ENCODE measurements at regions not wholly inside any gene's neighbourhood (a gene's known extent, or its start where the extent isn't known, plus 50 kb on each side); places are given as distances from the start of the nearest gene placed in this dataset.

DNA sequence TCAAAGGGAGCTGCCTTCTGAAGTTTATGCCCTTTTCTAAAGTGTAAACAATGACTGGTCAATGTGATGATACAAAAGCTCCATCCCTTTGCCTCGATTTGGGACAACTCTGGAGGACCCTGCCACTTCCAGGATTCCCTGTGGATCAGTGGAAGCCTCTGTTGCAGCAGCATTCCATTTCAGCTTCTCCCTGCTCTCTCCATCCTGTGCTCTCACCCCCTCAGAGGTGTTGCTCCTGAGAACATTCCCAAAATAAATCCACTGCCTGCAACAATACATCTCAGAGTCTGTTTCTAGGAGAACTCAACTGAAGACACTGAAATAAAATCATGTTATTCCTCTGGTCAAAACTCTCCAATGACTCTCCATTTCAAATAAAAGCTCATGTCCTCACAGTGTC, 263.6 kb downstream of the HACE1 start:
- H3K9ac ChIP-seq (ENCODE audit: insufficient read depth in 1 of 2, low read depth in 2 of 2, low read length in 2 of 2) = no peak overlapping the region
- H3K27me3 ChIP-seq (ENCODE audit: control insufficient read depth in 2 of 2, insufficient read depth in 2 of 2, low read length in 2 of 2) = no peaks in the 10 kb centered on the region
- no peak for TF ChIP-seq SMARCE1 (IDR thresholded peaks at IDR 0.05)
- FAIRE-seq (no peak), ATAC-seq (no peak), DNase-seq (ENCODE audit: extremely low read depth in 1 of 4, low spot score in 3 of 4) (no peak)
- no peaks in the 10 kb centered on the region for H3K9me1 ChIP-seq (ENCODE audit: control insufficient read depth, insufficient read depth, low read length)
- H3K27ac ChIP-seq (ENCODE audit: extremely low read depth, low read depth, low read length) = no peak overlapping the region
- POLR2A ChIA-PET = no interaction called here
- intact Hi-C loops (cut with micrococcal nuclease) = no loop called here
- H2AFZ ChIP-seq (ENCODE audit: low read depth, low read length) = no peak overlapping the region
- H3K4me2 ChIP-seq (ENCODE audit: insufficient read depth, low read length) = no peak overlapping the region
- 0% methylated on average over 1 of the region's 1 CpG for WGBS (ENCODE audit: insufficient coverage, low coverage, missing lambda C conversion rate)
- in situ Hi-C loops (cut with MboI) = no loop called here
- no peaks in the 10 kb centered on the region for H3K9me3 ChIP-seq (replicated peaks; ENCODE audit: control insufficient read depth, insufficient read depth, low read depth, low read length)
- no peaks in the 10 kb centered on the region for H3K36me3 ChIP-seq (ENCODE audit: control insufficient read depth, insufficient read depth, low read length)
- no peaks in the 10 kb centered on the region for H3K4me1 ChIP-seq (replicated peaks in 1 of 2; ENCODE audit: control insufficient read depth in 2 of 2, insufficient read depth in 2 of 2, low read length in 2 of 2)
- no peaks in the 10 kb centered on the region for H4K20me1 ChIP-seq (replicated peaks; ENCODE audit: control insufficient read depth, insufficient read depth, low read length)
- H3K4me3 ChIP-seq = no peak overlapping the region
- H3K79me2 ChIP-seq (ENCODE audit: control insufficient read depth, insufficient read depth, low read length) = no peaks in the 10 kb centered on the region
- no TSS peak for BruUV-seq (replicated peaks)
- CTCF ChIA-PET (ENCODE audit: low intra/inter-chr PET ratio) = no interaction called here

DNA sequence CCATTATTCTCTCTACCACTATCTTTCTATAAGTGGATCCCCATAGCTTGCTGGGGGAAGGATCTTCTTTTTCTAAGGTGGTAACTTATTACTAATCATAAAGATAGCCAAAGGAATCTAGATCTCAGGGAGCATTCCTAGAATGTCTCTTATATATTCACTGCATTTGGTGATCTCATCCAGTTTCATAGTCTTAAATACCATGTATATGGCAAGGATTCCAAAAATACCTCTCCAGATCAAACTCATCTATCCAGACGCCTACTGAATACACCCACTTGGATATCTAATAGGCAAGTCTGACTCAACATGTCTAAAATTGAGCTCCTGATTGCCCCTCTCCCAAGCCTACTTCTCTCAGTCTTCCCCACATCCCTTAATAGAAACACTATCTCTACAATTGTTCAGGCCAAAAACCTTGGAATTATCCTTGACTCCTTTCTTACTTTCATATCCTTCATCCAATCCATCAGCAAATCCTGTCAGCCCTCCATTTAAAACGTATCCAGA, 264.4 kb downstream of the HACE1 start:
- Histone ChIP-seq H3K27me3 (ENCODE audit: control insufficient read depth in 2 of 2, insufficient read depth in 2 of 2, low read length in 2 of 2) (no peaks in the 10 kb centered on the region), H3K36me3 (ENCODE audit: control insufficient read depth, insufficient read depth, low read length) (no peaks in the 10 kb centered on the region), H3K4me2 (ENCODE audit: insufficient read depth, low read length) (no peak overlapping the region), H3K27ac (ENCODE audit: extremely low read depth, low read depth, low read length) (no peak overlapping the region), H2AFZ (ENCODE audit: low read depth, low read length) (no peak overlapping the region), H3K79me2 (ENCODE audit: control insufficient read depth, insufficient read depth, low read length) (no peaks in the 10 kb centered on the region), H4K20me1 (replicated peaks; ENCODE audit: control insufficient read depth, insufficient read depth, low read length) (no peaks in the 10 kb centered on the region), H3K9ac (ENCODE audit: insufficient read depth in 1 of 2, low read depth in 2 of 2, low read length in 2 of 2) (no peak overlapping the region), H3K9me1 (ENCODE audit: control insufficient read depth, insufficient read depth, low read length) (no peaks in the 10 kb centered on the region), H3K4me3 (no peak overlapping the region), H3K9me3 (replicated peaks; ENCODE audit: control insufficient read depth, insufficient read depth, low read depth, low read length) (no peaks in the 10 kb centered on the region), H3K4me1 (replicated peaks in 1 of 2; ENCODE audit: control insufficient read depth in 2 of 2, insufficient read depth in 2 of 2, low read length in 2 of 2) (no peaks in the 10 kb centered on the region)
- in situ Hi-C loops (cut with MboI) = no loop called here
- WGBS (ENCODE audit: insufficient coverage, low coverage, missing lambda C conversion rate) = 0% methylated on average over 2 of the region's 2 CpGs
- CTCF ChIA-PET (ENCODE audit: low intra/inter-chr PET ratio) = no interaction called here
- intact Hi-C loops (cut with micrococcal nuclease) = no loop called here
- FAIRE-seq (no peak), DNase-seq (ENCODE audit: extremely low read depth in 1 of 4, low spot score in 3 of 4) (no peak), ATAC-seq (no peak)
- no TSS peak for BruUV-seq (replicated peaks)
- POLR2A ChIA-PET = no interaction called here
- no peak for TF ChIP-seq NELFE (IDR thresholded peaks at IDR 0.05; ENCODE audit: insufficient read depth, insufficient read length)
